ENCODE measurements at regions not wholly inside any gene's neighbourhood (a gene's known extent, or its start where the extent isn't known, plus 50 kb on each side); places are given as distances from the start of the nearest gene placed in this dataset.

GRCh38 chr1:181356505-181357340 lies 126.6 kb upstream of the CACNA1E start:
- Mint-ChIP-seq H3K9me3 (no peaks in the 10 kb centered on the region), H3K27me3 (peaks cover 10% of the 10 kb centered on the region), H3K36me3 (no peaks in the 10 kb centered on the region), H3K4me3 (no peak overlapping the region), H3K27ac (no peak overlapping the region), H3K4me1 (no peaks in the 10 kb centered on the region)
- ATAC-seq (ENCODE audit: low read depth) (no peak), DNase-seq (ENCODE audit: low spot score in 2 of 2) (no peak)

GRCh38 chr1:181359012-181359411 lies 124.3 kb upstream of the CACNA1E start:
- H3K27ac Mint-ChIP-seq = no peak overlapping the region
- DNase-seq (ENCODE audit: low spot score in 2 of 2) (no peak), ATAC-seq (ENCODE audit: low read depth) (no peak)
- H3K27me3 Mint-ChIP-seq = peaks cover 7% of the 10 kb centered on the region
- no peaks in the 10 kb centered on the region for H3K4me1 Mint-ChIP-seq
- H3K9me3 Mint-ChIP-seq = no peaks in the 10 kb centered on the region
- H3K4me3 Mint-ChIP-seq = no peak overlapping the region
- no peaks in the 10 kb centered on the region for H3K36me3 Mint-ChIP-seq

- no peak overlapping the region for H3K27ac Mint-ChIP-seq
- H3K4me1 Mint-ChIP-seq = no peaks in the 10 kb centered on the region
- DNase-seq (ENCODE audit: low spot score in 2 of 2) (no peak), ATAC-seq (ENCODE audit: low read depth) (no peak)
- no peaks in the 10 kb centered on the region for H3K9me3 Mint-ChIP-seq
- no peaks in the 10 kb centered on the region for H3K36me3 Mint-ChIP-seq
- H3K27me3 Mint-ChIP-seq = peaks cover 6% of the 10 kb centered on the region
- H3K4me3 Mint-ChIP-seq = no peak overlapping the region
These were observed 118.5 kb upstream of the CACNA1E start for GRCh38 chr1:181364801-181365200.

GRCh38 chr1:181366910-181367309 lies 116.4 kb upstream of the CACNA1E start:
- no peak for ATAC-seq (ENCODE audit: low read depth)
- Mint-ChIP-seq H3K27ac (no peak overlapping the region), H3K4me3 (no peak overlapping the region), H3K4me1 (no peaks in the 10 kb centered on the region), H3K27me3 (peaks cover 6% of the 10 kb centered on the region), H3K9me3 (no peaks in the 10 kb centered on the region), H3K36me3 (no peaks in the 10 kb centered on the region)
- no peak for DNase-seq (ENCODE audit: low spot score in 2 of 2)

- Mint-ChIP-seq H3K4me3 (no peak overlapping the region), H3K9me3 (peaks cover 4% of the 10 kb centered on the region), H3K27ac (no peak overlapping the region), H3K36me3 (peaks cover 2% of the 10 kb centered on the region), H3K4me1 (no peaks in the 10 kb centered on the region), H3K27me3 (peaks cover 1% of the 10 kb centered on the region)
- DNase-seq (ENCODE audit: low spot score in 2 of 2) (no peak), ATAC-seq (ENCODE audit: low read depth) (no peak)
These were observed 113.9 kb upstream of the CACNA1E start for GRCh38 chr1:181369416-181369815.

- Mint-ChIP-seq H3K4me1 (no peaks in the 10 kb centered on the region), H3K27ac (no peak overlapping the region)
These were observed 99.6 kb upstream of the CACNA1E start for GRCh38 chr1:181383695-181384094.

GRCh38 chr1:181386340-181386739 lies 97.0 kb upstream of the CACNA1E start:
- Mint-ChIP-seq H3K36me3 (no peaks in the 10 kb centered on the region), H3K4me1 (peaks cover 3% of the 10 kb centered on the region), H3K9me3 (peaks cover 2% of the 10 kb centered on the region), H3K27ac (no peak overlapping the region), H3K27me3 (peaks cover 14% of the 10 kb centered on the region), H3K4me3 (no peak overlapping the region)
- DNase-seq (ENCODE audit: low spot score in 2 of 2) (no peak), ATAC-seq (ENCODE audit: low read depth) (no peak)

More at GRCh38 chr1:181383695-181384094, 99.6 kb upstream of the CACNA1E start:
- ATAC-seq (ENCODE audit: low read depth) (no peak), DNase-seq (ENCODE audit: low spot score in 2 of 2) (no peak)
- no peaks in the 10 kb centered on the region for H3K36me3 Mint-ChIP-seq
- peaks cover 10% of the 10 kb centered on the region for H3K27me3 Mint-ChIP-seq
- H3K9me3 Mint-ChIP-seq = peaks cover 3% of the 10 kb centered on the region
- no peak overlapping the region for H3K4me3 Mint-ChIP-seq

GRCh38 chr1:181386951-181387350 lies 96.4 kb upstream of the CACNA1E start:
- no peak for ATAC-seq (ENCODE audit: low read depth)
- no peak overlapping the region for H3K27ac Mint-ChIP-seq
- DNase-seq (ENCODE audit: low spot score in 2 of 2) = no peak
- peaks cover 16% of the 10 kb centered on the region for H3K27me3 Mint-ChIP-seq
- H3K4me3 Mint-ChIP-seq = no peak overlapping the region
- no peaks in the 10 kb centered on the region for H3K36me3 Mint-ChIP-seq
- H3K9me3 Mint-ChIP-seq = peaks cover 2% of the 10 kb centered on the region
- peaks cover 3% of the 10 kb centered on the region for H3K4me1 Mint-ChIP-seq

GRCh38 chr1:181387702-181388101 lies 95.6 kb upstream of the CACNA1E start:
- Mint-ChIP-seq H3K27ac (no peak overlapping the region), H3K36me3 (no peaks in the 10 kb centered on the region), H3K9me3 (peaks cover 2% of the 10 kb centered on the region), H3K27me3 (peaks cover 23% of the 10 kb centered on the region), H3K4me3 (no peak overlapping the region), H3K4me1 (peaks cover 3% of the 10 kb centered on the region)
- DNase-seq (ENCODE audit: low spot score in 2 of 2) (no peak), ATAC-seq (ENCODE audit: low read depth) (no peak)

GRCh38 chr1:181390410-181391077 lies 92.8 kb upstream of the CACNA1E start:
- ATAC-seq (ENCODE audit: low read depth) = no peak
- Mint-ChIP-seq H3K4me1 (peaks cover 3% of the 10 kb centered on the region), H3K27ac (no peak overlapping the region), H3K27me3 (peaks cover 23% of the 10 kb centered on the region), H3K4me3 (no peak overlapping the region), H3K36me3 (no peaks in the 10 kb centered on the region), H3K9me3 (peaks cover 2% of the 10 kb centered on the region)
- DNase-seq (ENCODE audit: low spot score in 2 of 2) = no peak

- Mint-ChIP-seq H3K27ac (no peak overlapping the region), H3K36me3 (no peaks in the 10 kb centered on the region), H3K27me3 (peaks cover 18% of the 10 kb centered on the region), H3K4me3 (no peak overlapping the region), H3K9me3 (no peaks in the 10 kb centered on the region), H3K4me1 (peaks cover 3% of the 10 kb centered on the region)
- DNase-seq (ENCODE audit: low spot score in 2 of 2) = no peak
- ATAC-seq (ENCODE audit: low read depth) = no peak
These were observed 91.9 kb upstream of the CACNA1E start for GRCh38 chr1:181391301-181391900.

GRCh38 chr1:181392133-181392532 lies 91.2 kb upstream of the CACNA1E start:
- DNase-seq (ENCODE audit: low spot score in 2 of 2) = no peak
- peaks cover 3% of the 10 kb centered on the region for H3K4me1 Mint-ChIP-seq
- H3K9me3 Mint-ChIP-seq = no peaks in the 10 kb centered on the region
- H3K27me3 Mint-ChIP-seq = peaks cover 18% of the 10 kb centered on the region
- H3K27ac Mint-ChIP-seq = no peak overlapping the region
- no peak for ATAC-seq (ENCODE audit: low read depth)
- H3K36me3 Mint-ChIP-seq = no peaks in the 10 kb centered on the region
- H3K4me3 Mint-ChIP-seq = no peak overlapping the region

- Mint-ChIP-seq H3K4me3 (no peak overlapping the region), H3K9me3 (no peaks in the 10 kb centered on the region), H3K27me3 (peaks cover 18% of the 10 kb centered on the region), H3K4me1 (peaks cover 3% of the 10 kb centered on the region), H3K27ac (no peak overlapping the region), H3K36me3 (no peaks in the 10 kb centered on the region)
- DNase-seq (ENCODE audit: low spot score in 2 of 2) (no peak), ATAC-seq (ENCODE audit: low read depth) (no peak)
These were observed 90.6 kb upstream of the CACNA1E start for GRCh38 chr1:181392613-181393220.

- DNase-seq (ENCODE audit: low spot score in 2 of 2) (no peak), ATAC-seq (ENCODE audit: low read depth) (no peak)
- Mint-ChIP-seq H3K4me3 (no peak overlapping the region), H3K36me3 (no peaks in the 10 kb centered on the region), H3K27ac (no peak overlapping the region), H3K27me3 (peaks cover 18% of the 10 kb centered on the region), H3K4me1 (peaks cover under 1% of the 10 kb centered on the region), H3K9me3 (no peaks in the 10 kb centered on the region)
These were observed 88.6 kb upstream of the CACNA1E start for GRCh38 chr1:181394766-181395165.

Data from memory B cell (primary cell).